NCI-H446 treated with DMSO at 0.1 percent for 48 hours (cell line): ENCODE measurements at regions not wholly inside any gene's neighbourhood (a gene's known extent, or its start where the extent isn't known, plus 50 kb on each side); places are given as distances from the start of the nearest gene placed in this dataset.
"Not testable (repeated sequence)": the region's sequence is repeated elsewhere in the genome, so short reads cannot be mapped to it uniquely, and the experiment has no call there.

Source experiments
- DNase-seq: peaks from one replicate; lab custom pipeline; 2025; lab: John Stamatoyannopoulos, UW

GRCh38 chr14:55767286-55767685 lies 187.3 kb downstream of the KTN1 start:
- no peak for DNase-seq

- DNase-seq, result no peak
These were observed 189.9 kb downstream of the KTN1 start for GRCh38 chr14:55769877-55770276.

- DNase-seq, result no peak
These were observed 191.4 kb downstream of the KTN1 start for GRCh38 chr14:55771242-55771981.

GRCh38 chr14:55772486-55772885 lies 192.5 kb downstream of the KTN1 start:
- DNase-seq, result peak; percentile 14

GRCh38 chr14:55773312-55773711 lies 193.3 kb downstream of the KTN1 start:
- no peak for DNase-seq

GRCh38 chr14:55773984-55774545 lies 194.1 kb downstream of the KTN1 start:
- DNase-seq, result no peak

GRCh38 chr14:55777877-55778276 lies 197.9 kb downstream of the KTN1 start:
- no peak for DNase-seq

- no peak for DNase-seq
These were observed 200.3 kb downstream of the KTN1 start for GRCh38 chr14:55780156-55780946.

- DNase-seq, result no peak
These were observed 201.0 kb downstream of the KTN1 start for GRCh38 chr14:55781046-55781445.

GRCh38 chr14:55782166-55782565 lies 202.2 kb downstream of the KTN1 start:
- DNase-seq, result no peak

- no peak for DNase-seq
These were observed 209.4 kb downstream of the KTN1 start for GRCh38 chr14:55789406-55789805.

- no peak for DNase-seq
These were observed 214.9 kb downstream of the KTN1 start for GRCh38 chr14:55794655-55795595.

GRCh38 chr14:55796513-55796912 lies 216.5 kb downstream of the KTN1 start:
- DNase-seq, result not testable (repeated sequence)

- DNase-seq, result no peak
These were observed 218.4 kb downstream of the KTN1 start for GRCh38 chr14:55798406-55798805.

GRCh38 chr14:55799508-55800095 lies 219.6 kb downstream of the KTN1 start:
- no peak for DNase-seq

GRCh38 chr14:55800156-55800785 lies 220.3 kb downstream of the KTN1 start:
- no peak for DNase-seq

GRCh38 chr14:55801121-55801520 lies 221.1 kb downstream of the KTN1 start:
- no peak for DNase-seq

- DNase-seq, result no peak
These were observed 223.2 kb downstream of the KTN1 start for GRCh38 chr14:55802986-55803872.

- DNase-seq, result no peak
These were observed 224.0 kb downstream of the KTN1 start for GRCh38 chr14:55803873-55804553.
